ENCODE measurements at regions not wholly inside any gene's neighbourhood (a gene's known extent, or its start where the extent isn't known, plus 50 kb on each side); places are given as distances from the start of the nearest gene placed in this dataset.

GRCh38 chr6:147872002-147872401, 363.5 kb downstream of the SAMD5 start (continued):
- TF ChIP-seq SIN3A (conservative IDR thresholded peaks at IDR 0.05 in 1 of 2, IDR thresholded peaks at IDR 0.05 in 1 of 2; ENCODE audit: low read depth in 1 of 2, low read length in 2 of 2) (no peak), SAP30 (IDR thresholded peaks at IDR 0.05; ENCODE audit: insufficient read depth, insufficient replicate concordance, low read length) (no peak), KDM1A (IDR thresholded peaks at IDR 0.05; ENCODE audit: borderline replicate concordance, low read length) (no peak), SP2 (IDR thresholded peaks at IDR 0.05; ENCODE audit: low read length) (no peak), HDAC2 (IDR thresholded peaks at IDR 0.05; ENCODE audit: borderline replicate concordance in 1 of 2, low read depth in 2 of 2, low read length in 2 of 2) (no peak), TAF7 (optimal IDR thresholded peaks at IDR 0.05; ENCODE audit: borderline replicate concordance, low read depth, low read length) (no peak)

All from H1 (cell line).